BLaER1 treated with 17β-estradiol and CSF1 and Interleukin-3, amounts not matched to agents 10 nM and 100 nM (cell line): ENCODE measurements at regions not wholly inside any gene's neighbourhood (a gene's known extent, or its start where the extent isn't known, plus 50 kb on each side); places are given as distances from the start of the nearest gene placed in this dataset.

Experiments used
- H3K27ac ChIP-seq, 11 experiments: shearing (Covaris generic); formaldehyde crosslinking; 2 replicates each; pipeline ENCODE4 v1.8.1; 2022
- H3K27me3 ChIP-seq, 11 experiments: shearing (Covaris generic); formaldehyde crosslinking; 2 replicates each; pipeline ENCODE4 v1.8.1; 2022
- H3K36me3 ChIP-seq, 11 experiments: shearing (Covaris generic); formaldehyde crosslinking; 2 replicates each; pipeline ENCODE4 v1.8.1; 2022
- H3K4me1 ChIP-seq, 10 experiments: shearing (Covaris generic); formaldehyde crosslinking; 2 replicates each; pipeline ENCODE4 v1.8.1; 2022
- H3K4me2 ChIP-seq, 11 experiments: shearing (Covaris generic); formaldehyde crosslinking; 2 replicates each; pipeline ENCODE4 v1.8.1; 2022
- H3K4me3 ChIP-seq, 10 experiments: shearing (Covaris generic); formaldehyde crosslinking; 2 replicates each; pipeline ENCODE4 v1.8.1; 2022
- H3K9ac ChIP-seq, 11 experiments: shearing (Covaris generic); formaldehyde crosslinking; 2 replicates each; pipeline ENCODE4 v1.8.1; 2022
- H3K9me3 ChIP-seq, 11 experiments: shearing (Covaris generic); formaldehyde crosslinking; replicated peaks in 1 of 11; 2 replicates each; pipeline ENCODE4 v1.8.1; 2022
- H4K20me1 ChIP-seq, 11 experiments: shearing (Covaris generic); formaldehyde crosslinking; 2 replicates each; pipeline ENCODE4 v1.8.1; 2022
- Cebpa-rat ChIP-seq, 11 experiments: shearing (Covaris generic); IDR thresholded peaks; 2 replicates each; pipeline ENCODE4 v1.8.1; 2022

- Histone ChIP-seq H3K27me3 (peaks cover 11 to 32% (median 29%) of the 10 kb centered on the region in 11 experiments; a peak in 21 of 22 replicates), H3K4me2 (peak overlapping the region in 8 of 11 experiments; percentile 0 to 42 (median 8); a peak in 9 of 22 replicates), H3K36me3 (no peaks in the 10 kb centered on the region), H3K9ac (no peak overlapping the region), H3K4me1 (peaks cover 0 to 26% (median 20%) of the 10 kb centered on the region in 10 experiments; a peak in 17 of 20 replicates), H3K9me3 (no peaks in the 10 kb centered on the region), H4K20me1 (no peaks in the 10 kb centered on the region), H3K4me3 (no peak overlapping the region), H3K27ac (no peak overlapping the region)
- TF ChIP-seq Cebpa-rat (IDR thresholded peaks at IDR 0.05): no peak
Measured at GRCh38 chr16:86823888-86824671, 245.7 kb downstream of the FOXL1 start.

GRCh38 chr16:86824751-86825296 lies 246.5 kb downstream of the FOXL1 start:
- H3K36me3 ChIP-seq: no peaks in the 10 kb centered on the region
- peak in 2 of 11 experiments; percentile 36 to 42; a peak in 2 of 22 replicates for TF ChIP-seq Cebpa-rat (IDR thresholded peaks at IDR 0.05)
- H3K9me3 ChIP-seq: no peaks in the 10 kb centered on the region
- no peaks in the 10 kb centered on the region for H4K20me1 ChIP-seq
- H3K4me1 ChIP-seq: peaks cover 0 to 26% (median 20%) of the 10 kb centered on the region in 10 experiments; a peak in 17 of 20 replicates
- peaks cover 11 to 32% (median 29%) of the 10 kb centered on the region in 11 experiments; a peak in 21 of 22 replicates for H3K27me3 ChIP-seq
- no peak overlapping the region for H3K9ac ChIP-seq
- no peak overlapping the region for H3K4me3 ChIP-seq
- peak overlapping the region in 6 of 11 experiments; percentile 2 to 29 (median 5); a peak in 5 of 22 replicates for H3K4me2 ChIP-seq
- no peak overlapping the region for H3K27ac ChIP-seq

GRCh38 chr16:86825631-86826030 lies 247.3 kb downstream of the FOXL1 start:
- Histone ChIP-seq H3K4me2 (no peak overlapping the region), H3K36me3 (no peaks in the 10 kb centered on the region), H3K9ac (no peak overlapping the region), H3K4me1 (peaks cover 0 to 26% (median 20%) of the 10 kb centered on the region in 10 experiments; a peak in 17 of 20 replicates), H3K27me3 (peaks cover 11 to 32% (median 29%) of the 10 kb centered on the region in 11 experiments; a peak in 21 of 22 replicates), H4K20me1 (no peaks in the 10 kb centered on the region), H3K27ac (no peak overlapping the region), H3K4me3 (no peak overlapping the region), H3K9me3 (no peaks in the 10 kb centered on the region)
- TF ChIP-seq Cebpa-rat (IDR thresholded peaks at IDR 0.05): no peak

GRCh38 chr16:86826941-86827340 lies 248.6 kb downstream of the FOXL1 start:
- Histone ChIP-seq H3K4me2 (peak overlapping the region in 2 of 11 experiments; percentile 31 to 48; a peak in 1 of 22 replicates), H3K4me3 (no peak overlapping the region), H3K27ac (no peak overlapping the region), H3K9me3 (no peaks in the 10 kb centered on the region), H3K4me1 (peaks cover 0 to 26% (median 20%) of the 10 kb centered on the region in 10 experiments; a peak in 17 of 20 replicates), H4K20me1 (no peaks in the 10 kb centered on the region), H3K9ac (no peak overlapping the region), H3K27me3 (peaks cover 11 to 32% (median 29%) of the 10 kb centered on the region in 11 experiments; a peak in 21 of 22 replicates), H3K36me3 (no peaks in the 10 kb centered on the region)
- no peak for TF ChIP-seq Cebpa-rat (IDR thresholded peaks at IDR 0.05)

- Histone ChIP-seq H3K4me1 (peaks cover 0 to 26% (median 19%) of the 10 kb centered on the region in 10 experiments; a peak in 17 of 20 replicates), H3K36me3 (no peaks in the 10 kb centered on the region), H3K4me2 (peak overlapping the region in 10 of 11 experiments; percentile 11 to 54 (median 32); a peak in 14 of 22 replicates), H3K4me3 (no peak overlapping the region), H3K27ac (no peak overlapping the region), H3K27me3 (peaks cover 11 to 32% (median 29%) of the 10 kb centered on the region in 11 experiments; a peak in 21 of 22 replicates), H3K9me3 (no peaks in the 10 kb centered on the region), H4K20me1 (no peaks in the 10 kb centered on the region), H3K9ac (no peak overlapping the region)
- no peak for TF ChIP-seq Cebpa-rat (IDR thresholded peaks at IDR 0.05)
Measured at GRCh38 chr16:86827521-86827920, 249.2 kb downstream of the FOXL1 start.

GRCh38 chr16:86828202-86828601 lies 249.9 kb downstream of the FOXL1 start:
- H3K4me2 ChIP-seq: no peak overlapping the region; a peak in 1 of 22 replicates
- H3K27ac ChIP-seq: no peak overlapping the region
- no peaks in the 10 kb centered on the region for H3K9me3 ChIP-seq
- TF ChIP-seq Cebpa-rat (IDR thresholded peaks at IDR 0.05): no peak
- H3K4me3 ChIP-seq: no peak overlapping the region
- no peak overlapping the region for H3K9ac ChIP-seq
- peaks cover 11 to 32% (median 29%) of the 10 kb centered on the region in 11 experiments; a peak in 21 of 22 replicates for H3K27me3 ChIP-seq
- no peaks in the 10 kb centered on the region for H3K36me3 ChIP-seq
- no peaks in the 10 kb centered on the region for H4K20me1 ChIP-seq
- H3K4me1 ChIP-seq: peaks cover 0 to 24% (median 17%) of the 10 kb centered on the region in 10 experiments; a peak in 17 of 20 replicates

GRCh38 chr16:86828653-86829052 lies 250.3 kb downstream of the FOXL1 start:
- H3K9ac ChIP-seq: no peak overlapping the region
- no peak overlapping the region for H3K27ac ChIP-seq
- H3K27me3 ChIP-seq: peaks cover 11 to 32% (median 29%) of the 10 kb centered on the region in 11 experiments; a peak in 21 of 22 replicates
- no peak for TF ChIP-seq Cebpa-rat (IDR thresholded peaks at IDR 0.05)
- H3K9me3 ChIP-seq: no peaks in the 10 kb centered on the region
- no peak overlapping the region for H3K4me3 ChIP-seq
- H3K4me2 ChIP-seq: no peak overlapping the region
- no peaks in the 10 kb centered on the region for H4K20me1 ChIP-seq
- H3K4me1 ChIP-seq: peaks cover 0 to 21% (median 15%) of the 10 kb centered on the region in 10 experiments; a peak in 17 of 20 replicates
- H3K36me3 ChIP-seq: no peaks in the 10 kb centered on the region

GRCh38 chr16:86831366-86831765 lies 253.0 kb downstream of the FOXL1 start:
- no peak overlapping the region for H3K27ac ChIP-seq
- no peak overlapping the region for H3K9ac ChIP-seq
- H3K36me3 ChIP-seq: no peaks in the 10 kb centered on the region
- H3K4me1 ChIP-seq: peaks cover 0 to 10% (median 6%) of the 10 kb centered on the region in 10 experiments; a peak in 16 of 20 replicates
- no peak overlapping the region for H3K4me2 ChIP-seq
- TF ChIP-seq Cebpa-rat (IDR thresholded peaks at IDR 0.05): no peak
- no peaks in the 10 kb centered on the region for H3K9me3 ChIP-seq
- H4K20me1 ChIP-seq: no peaks in the 10 kb centered on the region
- peaks cover 11 to 25% (median 22%) of the 10 kb centered on the region in 11 experiments; a peak in 21 of 22 replicates for H3K27me3 ChIP-seq
- H3K4me3 ChIP-seq: no peak overlapping the region

- no peak for TF ChIP-seq Cebpa-rat (IDR thresholded peaks at IDR 0.05)
- Histone ChIP-seq H3K9ac (no peak overlapping the region), H4K20me1 (no peaks in the 10 kb centered on the region), H3K4me1 (peaks cover 0 to 10% (median 0%) of the 10 kb centered on the region in 10 experiments; a peak in 4 of 20 replicates), H3K4me3 (no peak overlapping the region), H3K27ac (no peak overlapping the region), H3K4me2 (no peak overlapping the region), H3K9me3 (no peaks in the 10 kb centered on the region), H3K36me3 (no peaks in the 10 kb centered on the region), H3K27me3 (peaks cover 0 to 8% (median 6%) of the 10 kb centered on the region in 11 experiments; a peak in 15 of 22 replicates)
Measured at GRCh38 chr16:86833136-86833535, 254.8 kb downstream of the FOXL1 start.
